Endothelial cell of umbilical vein (primary cell): ENCODE measurements at regions not wholly inside any gene's neighbourhood (a gene's known extent, or its start where the extent isn't known, plus 50 kb on each side); places are given as distances from the start of the nearest gene placed in this dataset.

Source experiments
- BruUV-seq: library from RNA; stranded (reverse); fragments of 400-500 nt; replicated peaks from 2 replicates; lab custom pipeline; 2021; lab: Mats Ljungman, UMichigan
- CTCF ChIA-PET: fragments of 300-600, 350-600 bp; sonication (Branson Sonifier 250); formaldehyde crosslinking; loops from one replicate; lab custom pipeline; 2021; ENCODE audit warnings: antibody characterized with exemption, inconsistent platforms; lab: Charles Lee
- POLR2A ChIA-PET: fragments of 300-600, 350-600 bp; sonication (Branson Sonifier 250); formaldehyde crosslinking; loops from one replicate; lab custom pipeline; 2021; ENCODE audit warnings: antibody characterized with exemption, inconsistent platforms; lab: Charles Lee
- DNase-seq: peaks from one replicate; pipeline ENCODE4 v3.0.0-alpha.2; 2011; ENCODE audit warnings: low read depth, low spot score
- FAIRE-seq: peaks from 2 replicates; lab custom pipeline; 2011; peaks lifted over from hg19 to GRCh38; lab: Jason Lieb, UNC
- H2AFZ ChIP-seq: 2 replicates; pipeline ENCODE4 v1.6.0; 2012; ENCODE audit warnings: low read depth, low read length, control low read depth, inconsistent platforms
- H3K27ac ChIP-seq: 2 replicates; pipeline ENCODE4 v1.5.1; 2011; ENCODE audit warnings: low read depth, mild to moderate bottlenecking, control low read depth, low read length, moderate library complexity; ENCODE audit not compliant: insufficient read depth
- H3K27me3 ChIP-seq, 2 experiments: 2 replicates each; pipeline versions ENCODE4 v1.6.0 to v1.6.1; 2011; ENCODE audit warnings: low read length in 2 of 2, mixed read lengths in 1 of 2; ENCODE audit not compliant: control insufficient read depth in 2 of 2, insufficient read depth in 2 of 2
- H3K36me3 ChIP-seq, 2 experiments: 2 replicates in 1 of 2; 3 replicates in 1 of 2; pipeline ENCODE4 v1.5.1; 2011; ENCODE audit warnings: low read length in 2 of 2, mild to moderate bottlenecking in 1 of 2, moderate library complexity in 1 of 2; ENCODE audit not compliant: control insufficient read depth in 2 of 2, insufficient read depth in 2 of 2; ENCODE audit errors: extremely low read depth in 1 of 2
- H3K4me1 ChIP-seq: 3 replicates; pipeline ENCODE4 v1.5.1; 2011; ENCODE audit warnings: mild to moderate bottlenecking, low read length; ENCODE audit not compliant: control insufficient read depth, insufficient read depth; ENCODE audit errors: extremely low read depth
- H3K4me2 ChIP-seq: 2 replicates; pipeline ENCODE4 v1.6.1; 2011; ENCODE audit warnings: low read length, control low read depth, mixed read lengths; ENCODE audit not compliant: insufficient read depth
- H3K4me3 ChIP-seq, 3 experiments: fragments of 200-600 bp in 1 of 3; sonication (generic), shearing (Covaris generic) in 1 of 3; replicated peaks in 1 of 3; 2 replicates each; pipeline ENCODE4 v1.5.1; 2011 to 2016; ENCODE audit warnings: control low read depth in 3 of 3, low read length in 3 of 3, mild to moderate bottlenecking in 2 of 3, inconsistent platforms in 1 of 3, low read depth in 1 of 3, moderate library complexity in 1 of 3; ENCODE audit not compliant: insufficient read depth in 1 of 3
- H3K79me2 ChIP-seq: 2 replicates; pipeline ENCODE4 v1.6.0; 2012; ENCODE audit warnings: low read length, inconsistent platforms; ENCODE audit not compliant: control insufficient read depth, insufficient read depth
- H3K9ac ChIP-seq: replicated peaks from 2 replicates; pipeline ENCODE3; 2011; ENCODE audit warnings: low read length, control low read depth; ENCODE audit not compliant: insufficient read depth; ENCODE audit errors: extremely low read depth
- H3K9me1 ChIP-seq: replicated peaks from 3 replicates; pipeline ENCODE4 v1.6.0; 2011; ENCODE audit warnings: mild to moderate bottlenecking, low read length; ENCODE audit not compliant: control insufficient read depth, insufficient read depth; ENCODE audit errors: extremely low read depth
- H3K9me3 ChIP-seq: replicated peaks from 2 replicates; pipeline ENCODE4 v1.5.1; 2012; ENCODE audit warnings: low read length, inconsistent platforms; ENCODE audit not compliant: control insufficient read depth, insufficient read depth
- H4K20me1 ChIP-seq: replicated peaks from 2 replicates; pipeline ENCODE3; 2011; ENCODE audit warnings: mild to moderate bottlenecking, low read length; ENCODE audit not compliant: control insufficient read depth, insufficient read depth; ENCODE audit errors: extremely low read depth
- EZH2 ChIP-seq: IDR thresholded peaks from 2 replicates; pipeline ENCODE4 v1.6.1; 2012; ENCODE audit warnings: borderline replicate concordance, low read depth, mild to moderate bottlenecking, moderate library complexity, low read length, inconsistent platforms; ENCODE audit not compliant: severe bottlenecking
- FOS ChIP-seq: IDR thresholded peaks from 2 replicates; pipeline ENCODE4 v1.6.1; 2011; ENCODE audit warnings: mild to moderate bottlenecking, low read length, moderate library complexity, borderline replicate concordance; ENCODE audit not compliant: insufficient read depth
- GATA2 ChIP-seq: IDR thresholded peaks from 2 replicates; pipeline ENCODE4 v1.7.0; 2011; ENCODE audit warnings: low read depth, mild to moderate bottlenecking, moderate library complexity, mixed read lengths, low read length; ENCODE audit not compliant: insufficient read length, insufficient read depth
- JUN ChIP-seq: IDR thresholded peaks from 2 replicates; pipeline ENCODE4 v1.6.1; 2011; ENCODE audit warnings: borderline replicate concordance, low read depth; ENCODE audit not compliant: insufficient read length, insufficient read depth
- MAX ChIP-seq: IDR thresholded peaks from 2 replicates; pipeline ENCODE4 v1.6.1; 2011; ENCODE audit not compliant: insufficient read depth, insufficient read length
- MYC ChIP-seq: IDR thresholded peaks from one replicate; pipeline ENCODE4 v1.6.1; 2011; ENCODE audit warnings: mild to moderate bottlenecking, low read depth, low read length
- POLR2A ChIP-seq: IDR thresholded peaks from 2 replicates; pipeline ENCODE4 v1.6.1; 2012; ENCODE audit warnings: low read depth, mild to moderate bottlenecking, control low read depth, low read length
- POLR2AphosphoS5 ChIP-seq: IDR thresholded peaks from 2 replicates; pipeline ENCODE4 v1.6.1; 2012; ENCODE audit warnings: low read depth, mild to moderate bottlenecking, control low read depth, low read length, moderate library complexity; ENCODE audit not compliant: insufficient read depth
- dilution Hi-C: fragments of 300-500 bp; cut with MboI; formaldehyde crosslinking; loops from one replicate; pipeline ENCODE4 v1.15.0; 2019; ENCODE audit warnings: low sequenced_read_pairs; ENCODE audit not compliant: extremely low pct_ligation_motif_present
- intact Hi-C: fragments of 100-400 bp; cut with micrococcal nuclease; formaldehyde crosslinking; loops from one replicate; pipeline ENCODE4 v1.10.0; 2022
- TF ChIP-seq, protein P1 (sequence below), 2 donors: IDR thresholded peaks; 1 replicate in 1 of 2; 2 replicates in 1 of 2; pipeline ENCODE4 v1.5.1; 2011; ENCODE audit warnings: low read length in 2 of 2, mild to moderate bottlenecking in 2 of 2, moderate library complexity in 2 of 2, control low read depth in 1 of 2, inconsistent platforms in 1 of 2, low read depth in 1 of 2; ENCODE audit not compliant: insufficient read depth in 1 of 2; ENCODE audit errors: extremely low read depth in 1 of 2

DNA sequence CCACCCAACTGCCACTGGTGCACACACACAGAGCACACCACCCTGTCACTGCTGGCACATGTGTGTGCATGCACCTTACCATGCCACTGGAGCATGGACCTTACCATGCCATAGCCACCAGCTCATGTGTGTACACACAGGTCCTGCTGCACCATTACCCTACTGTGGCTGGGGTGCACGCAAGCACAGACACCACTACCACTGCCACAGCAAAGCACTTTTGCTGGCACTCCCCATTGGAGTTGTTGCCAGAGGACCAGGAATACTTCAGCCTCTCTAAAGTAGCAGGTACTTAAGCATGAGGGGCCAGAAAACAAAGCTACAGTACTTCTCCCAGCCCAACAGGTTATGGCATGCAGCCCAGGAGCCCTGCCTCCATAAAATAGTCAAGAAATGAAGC lies 404.8 kb downstream of the MBD2 start:
- dilution Hi-C loops (no loop called here), intact Hi-C loops (no loop called here)
- Histone ChIP-seq H3K9me3 (peaks cover 5% of the 10 kb centered on the region), H3K27ac (no peak overlapping the region), H3K27me3 (no peaks in the 10 kb centered on the region), H3K9ac (no peak overlapping the region), H4K20me1 (no peaks in the 10 kb centered on the region), H3K9me1 (no peaks in the 10 kb centered on the region), H3K4me2 (no peak overlapping the region), H3K36me3 (no peaks in the 10 kb centered on the region), H2AFZ (no peak overlapping the region), H3K4me1 (no peaks in the 10 kb centered on the region), H3K4me3 (no peak overlapping the region), H3K79me2 (no peaks in the 10 kb centered on the region)
- BruUV-seq: no TSS peak
- ChIA-PET POLR2A (no interaction called here), CTCF (no interaction called here)
- DNase-seq (no peak), FAIRE-seq (no peak)
- TF ChIP-seq, protein P1, sequence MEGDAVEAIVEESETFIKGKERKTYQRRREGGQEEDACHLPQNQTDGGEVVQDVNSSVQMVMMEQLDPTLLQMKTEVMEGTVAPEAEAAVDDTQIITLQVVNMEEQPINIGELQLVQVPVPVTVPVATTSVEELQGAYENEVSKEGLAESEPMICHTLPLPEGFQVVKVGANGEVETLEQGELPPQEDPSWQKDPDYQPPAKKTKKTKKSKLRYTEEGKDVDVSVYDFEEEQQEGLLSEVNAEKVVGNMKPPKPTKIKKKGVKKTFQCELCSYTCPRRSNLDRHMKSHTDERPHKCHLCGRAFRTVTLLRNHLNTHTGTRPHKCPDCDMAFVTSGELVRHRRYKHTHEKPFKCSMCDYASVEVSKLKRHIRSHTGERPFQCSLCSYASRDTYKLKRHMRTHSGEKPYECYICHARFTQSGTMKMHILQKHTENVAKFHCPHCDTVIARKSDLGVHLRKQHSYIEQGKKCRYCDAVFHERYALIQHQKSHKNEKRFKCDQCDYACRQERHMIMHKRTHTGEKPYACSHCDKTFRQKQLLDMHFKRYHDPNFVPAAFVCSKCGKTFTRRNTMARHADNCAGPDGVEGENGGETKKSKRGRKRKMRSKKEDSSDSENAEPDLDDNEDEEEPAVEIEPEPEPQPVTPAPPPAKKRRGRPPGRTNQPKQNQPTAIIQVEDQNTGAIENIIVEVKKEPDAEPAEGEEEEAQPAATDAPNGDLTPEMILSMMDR (IDR thresholded peaks at IDR 0.05; ENCODE audit: extremely low read depth in 1 of 2, insufficient read depth in 1 of 2, low read depth in 1 of 2, low read length in 2 of 2): no peak
- TF ChIP-seq MAX (no peak), POLR2A (no peak), MYC (no peak), JUN (no peak), GATA2 (no peak), EZH2 (no peak), FOS (no peak), POLR2AphosphoS5 (no peak)
